GM06990 (cell line): ENCODE measurements at regions not wholly inside any gene's neighbourhood (a gene's known extent, or its start where the extent isn't known, plus 50 kb on each side); places are given as distances from the start of the nearest gene placed in this dataset.

Experiments used
- DNase-seq: peaks from one replicate; pipeline ENCODE4 v3.0.0-alpha.2; 2011; ENCODE audit not compliant: insufficient read length; ENCODE audit errors: extremely low read depth
- H3K27me3 ChIP-seq: replicated peaks from 2 replicates; pipeline ENCODE4 v1.6.0; 2011; ENCODE audit warnings: low read length; ENCODE audit not compliant: control insufficient read depth, insufficient read depth
- H3K36me3 ChIP-seq: 2 replicates; pipeline ENCODE4 v1.5.1; 2011; ENCODE audit warnings: low read length; ENCODE audit not compliant: control insufficient read depth, insufficient read depth
- H3K4me3 ChIP-seq: replicated peaks from 2 replicates; pipeline ENCODE4 v1.5.1; 2011; ENCODE audit warnings: low read depth, mild to moderate bottlenecking, control low read depth, low read length
- TF ChIP-seq, protein P1 (sequence below): IDR thresholded peaks from 2 replicates; pipeline ENCODE4 v1.5.1; 2011; ENCODE audit warnings: low read length, control low read depth, mild to moderate bottlenecking, inconsistent platforms; ENCODE audit not compliant: insufficient read depth, poor library complexity, severe bottlenecking

GRCh38 chr13:47678201-47678968, 322.7 kb downstream of the SUCLA2 start:
- DNase-seq: no peak
- Histone ChIP-seq H3K4me3 (no peak overlapping the region), H3K36me3 (no peaks in the 10 kb centered on the region), H3K27me3 (no peaks in the 10 kb centered on the region)
- TF ChIP-seq, protein P1, sequence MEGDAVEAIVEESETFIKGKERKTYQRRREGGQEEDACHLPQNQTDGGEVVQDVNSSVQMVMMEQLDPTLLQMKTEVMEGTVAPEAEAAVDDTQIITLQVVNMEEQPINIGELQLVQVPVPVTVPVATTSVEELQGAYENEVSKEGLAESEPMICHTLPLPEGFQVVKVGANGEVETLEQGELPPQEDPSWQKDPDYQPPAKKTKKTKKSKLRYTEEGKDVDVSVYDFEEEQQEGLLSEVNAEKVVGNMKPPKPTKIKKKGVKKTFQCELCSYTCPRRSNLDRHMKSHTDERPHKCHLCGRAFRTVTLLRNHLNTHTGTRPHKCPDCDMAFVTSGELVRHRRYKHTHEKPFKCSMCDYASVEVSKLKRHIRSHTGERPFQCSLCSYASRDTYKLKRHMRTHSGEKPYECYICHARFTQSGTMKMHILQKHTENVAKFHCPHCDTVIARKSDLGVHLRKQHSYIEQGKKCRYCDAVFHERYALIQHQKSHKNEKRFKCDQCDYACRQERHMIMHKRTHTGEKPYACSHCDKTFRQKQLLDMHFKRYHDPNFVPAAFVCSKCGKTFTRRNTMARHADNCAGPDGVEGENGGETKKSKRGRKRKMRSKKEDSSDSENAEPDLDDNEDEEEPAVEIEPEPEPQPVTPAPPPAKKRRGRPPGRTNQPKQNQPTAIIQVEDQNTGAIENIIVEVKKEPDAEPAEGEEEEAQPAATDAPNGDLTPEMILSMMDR: no peak

DNA sequence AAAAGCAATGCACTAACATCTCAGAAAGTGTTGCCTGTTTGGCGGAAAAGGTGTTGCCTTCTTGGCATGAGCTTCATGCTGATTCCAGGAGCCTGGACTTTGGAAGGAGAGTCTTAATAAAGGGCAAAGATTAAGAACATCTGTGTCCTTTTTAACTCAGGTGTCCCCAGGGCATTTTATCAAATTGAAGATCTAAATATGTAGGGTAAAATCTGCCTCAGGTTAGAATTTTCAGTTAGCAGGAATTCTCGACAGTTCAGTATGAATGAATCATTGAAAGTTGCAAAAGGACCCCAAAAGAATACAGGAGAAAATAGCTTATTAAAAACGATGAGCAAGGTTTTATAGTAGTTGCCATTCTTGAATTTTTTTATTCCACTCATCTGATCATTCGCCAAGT, 325.2 kb downstream of the SUCLA2 start:
- no peaks in the 10 kb centered on the region for H3K27me3 ChIP-seq
- TF ChIP-seq, protein P1: no peak
- no peak overlapping the region for H3K4me3 ChIP-seq
- no peaks in the 10 kb centered on the region for H3K36me3 ChIP-seq
- no peak for DNase-seq

DNA sequence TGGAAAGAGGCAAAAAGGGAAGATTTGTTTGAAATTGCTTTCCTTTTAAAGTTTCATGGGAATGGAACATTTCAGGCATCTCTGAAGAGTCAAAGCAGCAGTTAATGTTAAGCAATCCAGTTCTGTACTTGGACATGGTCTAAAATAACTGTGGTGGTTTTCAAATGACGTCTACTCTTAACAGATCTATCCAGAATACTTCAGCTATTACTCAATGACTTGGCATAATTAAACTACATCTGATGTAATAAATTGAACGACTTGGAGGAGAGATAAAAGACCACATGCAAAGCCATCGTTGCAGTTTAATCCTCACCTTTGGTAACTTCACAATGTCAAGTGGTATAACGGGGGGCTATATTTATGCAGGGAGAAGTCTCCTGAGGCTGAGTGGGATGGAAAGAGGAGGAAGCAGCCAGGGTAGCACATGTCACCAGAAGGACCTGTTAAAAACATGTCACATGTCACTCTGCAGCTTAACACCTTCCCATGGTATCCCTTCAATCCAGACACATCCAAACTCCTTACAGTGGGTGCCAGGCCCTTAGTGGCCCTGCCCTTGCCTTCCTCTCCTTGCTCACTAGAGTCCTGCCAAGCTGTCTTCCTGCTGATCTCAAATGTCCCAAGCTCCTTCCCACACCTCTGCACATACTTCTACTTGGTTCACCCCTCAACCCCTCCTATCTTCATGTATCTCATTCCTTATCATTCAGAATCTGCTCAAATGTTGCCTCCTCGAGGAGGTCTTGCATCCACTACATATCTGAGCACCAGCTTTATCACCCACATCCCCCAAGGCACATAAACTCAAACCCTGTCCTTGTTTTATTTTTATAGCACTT, 327.8 kb downstream of the SUCLA2 start:
- no peak for DNase-seq
- H3K36me3 ChIP-seq: no peaks in the 10 kb centered on the region

GRCh38 chr13:47672245-47673008, 328.6 kb downstream of the SUCLA2 start:
- no peak overlapping the region for H3K4me3 ChIP-seq
- no peaks in the 10 kb centered on the region for H3K27me3 ChIP-seq
- DNase-seq: no peak
- no peaks in the 10 kb centered on the region for H3K36me3 ChIP-seq
- TF ChIP-seq, protein P1: no peak

More for the DNA sequence above, 327.8 kb downstream of the SUCLA2 start:
- no peaks in the 10 kb centered on the region for H3K27me3 ChIP-seq
- TF ChIP-seq, protein P1: no peak
- H3K4me3 ChIP-seq: no peak overlapping the region

DNA sequence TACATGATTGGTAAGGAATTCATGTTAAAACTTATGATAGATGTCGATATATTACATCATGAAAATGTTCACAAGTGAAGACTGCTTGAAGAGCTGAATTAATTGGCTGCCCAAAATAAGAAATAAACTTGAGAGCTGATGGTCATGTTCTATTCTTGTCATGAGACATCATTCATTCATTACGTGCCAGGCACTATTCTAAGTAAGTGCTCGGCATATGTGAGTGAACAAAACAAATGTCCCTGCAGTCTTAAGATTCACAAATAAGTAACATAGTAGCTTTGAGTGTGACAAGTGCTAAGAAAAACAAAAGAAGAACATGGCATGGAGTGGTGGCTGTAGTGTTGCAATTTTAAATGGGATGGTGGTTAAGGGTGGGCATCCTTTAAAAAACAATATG, 329.3 kb downstream of the SUCLA2 start:
- Histone ChIP-seq H3K4me3 (no peak overlapping the region), H3K36me3 (no peaks in the 10 kb centered on the region), H3K27me3 (no peaks in the 10 kb centered on the region)
- DNase-seq: no peak
- TF ChIP-seq, protein P1: no peak
